ENCODE measurements at regions not wholly inside any gene's neighbourhood (a gene's known extent, or its start where the extent isn't known, plus 50 kb on each side); places are given as distances from the start of the nearest gene placed in this dataset.
"Not testable (repeated sequence)": the region's sequence is repeated elsewhere in the genome, so short reads cannot be mapped to it uniquely, and the experiment has no call there.

DNA sequence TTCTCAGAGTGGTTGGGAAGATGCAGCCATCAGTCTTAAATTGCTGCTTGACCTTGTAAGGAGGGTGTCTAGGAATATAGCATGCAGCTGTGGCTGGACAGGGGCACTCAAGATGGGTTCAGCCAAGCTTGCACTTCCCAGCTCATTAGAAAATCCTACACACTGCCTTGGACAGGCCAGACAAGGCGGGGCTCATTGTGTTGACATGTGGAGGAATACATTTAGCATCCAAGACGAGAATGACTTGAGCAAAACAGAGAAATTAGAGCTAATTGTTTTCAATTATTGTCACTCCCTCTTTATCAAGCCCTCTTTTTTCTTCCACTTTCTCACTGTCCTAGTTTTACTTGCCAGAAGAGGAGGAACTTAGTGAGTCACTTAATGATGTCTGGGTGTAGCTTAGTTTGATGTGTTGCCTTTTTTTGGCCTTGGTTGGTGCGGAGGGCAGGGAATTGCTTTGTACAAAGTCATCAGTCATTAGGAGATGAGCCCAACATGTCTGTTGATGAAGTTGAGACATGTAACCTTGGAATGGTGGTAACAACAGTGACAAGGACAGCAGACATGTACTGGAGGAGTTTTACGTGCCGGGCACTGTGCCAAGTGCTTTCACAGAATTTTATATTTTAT, 1219.3 kb upstream of the WWC1 start:
- H3K4me1 ChIP-seq (ENCODE audit: control insufficient read depth in 1 of 2, insufficient read depth in 2 of 2, low read length in 2 of 2) = no peaks in the 10 kb centered on the region
- WGBS, 2 donors = 65 to 68% methylated on average over 5 of the region's 5 CpGs
- no peak for ATAC-seq (ENCODE audit: low FRiP score)
- H3K9me3 ChIP-seq (ENCODE audit: control insufficient read depth, low read length) = no peaks in the 10 kb centered on the region
- intact Hi-C loops (cut with DNase I) = no loop called here
- no peak overlapping the region for H3K4me3 ChIP-seq (ENCODE audit: low read length in 2 of 2)
- H3K36me3 ChIP-seq (ENCODE audit: control insufficient read depth in 1 of 2, insufficient read depth in 2 of 2, low read length in 1 of 2) = no peaks in the 10 kb centered on the region
- DNase-seq = no peak
- no peak overlapping the region for H3K27ac ChIP-seq (ENCODE audit: low read depth in 1 of 2, low read length in 2 of 2)
- H3K27me3 ChIP-seq (ENCODE audit: control insufficient read depth in 1 of 2, insufficient read depth in 2 of 2, low read length in 1 of 2) = peaks cover 0 to 2% of the 10 kb centered on the region in 2 donors

DNA sequence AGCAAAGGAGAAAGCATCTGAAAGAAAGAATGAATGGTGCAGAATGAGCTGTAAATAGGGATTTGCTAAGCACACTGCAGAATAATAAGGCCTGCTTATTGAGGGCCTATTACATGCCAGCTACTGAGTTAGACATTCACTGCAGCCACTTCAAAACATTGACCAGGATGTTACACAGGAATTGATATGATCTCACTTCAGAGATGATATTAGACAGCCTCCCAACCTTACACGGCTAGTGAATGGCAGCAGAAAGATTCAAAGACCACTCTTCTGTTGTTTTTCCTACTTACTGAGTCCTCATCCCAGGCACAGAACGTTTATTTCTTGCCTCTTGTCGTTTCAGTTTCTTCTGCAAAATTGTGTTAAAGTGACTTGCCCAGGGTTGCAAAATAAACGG, 1209.9 kb upstream of the WWC1 start:
- H3K4me3 ChIP-seq (ENCODE audit: low read length in 2 of 2) = no peak overlapping the region
- DNase-seq = no peak
- H3K9me3 ChIP-seq (ENCODE audit: control insufficient read depth, low read length) = no peaks in the 10 kb centered on the region
- intact Hi-C loops (cut with DNase I) = no loop called here
- no peak for ATAC-seq (ENCODE audit: low FRiP score)
- no peaks in the 10 kb centered on the region for H3K4me1 ChIP-seq (ENCODE audit: control insufficient read depth in 1 of 2, insufficient read depth in 2 of 2, low read length in 2 of 2)
- 15% methylated on average over 4 of the region's 4 CpGs for WGBS, 2 donors
- H3K27me3 ChIP-seq (ENCODE audit: control insufficient read depth in 1 of 2, insufficient read depth in 2 of 2, low read length in 1 of 2) = no peaks in the 10 kb centered on the region
- H3K27ac ChIP-seq (ENCODE audit: low read depth in 1 of 2, low read length in 2 of 2) = no peak overlapping the region
- H3K36me3 ChIP-seq (ENCODE audit: control insufficient read depth in 1 of 2, insufficient read depth in 2 of 2, low read length in 1 of 2) = no peaks in the 10 kb centered on the region

DNA sequence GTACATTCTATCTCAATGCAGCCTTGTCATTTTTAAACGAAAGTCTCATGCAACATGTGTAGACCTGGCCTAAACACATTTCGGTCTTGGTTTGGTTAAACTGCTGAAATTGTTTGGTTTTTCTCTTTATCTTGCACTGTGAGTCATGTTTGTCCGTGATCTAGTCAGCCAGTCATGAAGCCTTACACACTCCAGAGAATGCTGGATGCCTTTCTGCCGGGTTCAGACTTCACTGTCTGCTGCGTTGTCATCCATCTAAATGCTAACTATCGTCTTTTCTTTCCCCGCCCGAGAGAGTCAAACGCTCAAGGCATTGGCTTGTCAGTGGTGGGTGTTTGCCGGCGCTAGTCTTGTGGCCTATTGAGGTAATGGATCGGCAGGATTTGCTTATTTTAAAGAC, 1194.6 kb upstream of the WWC1 start:
- 56 to 61% methylated on average over 12 of the region's 12 CpGs for WGBS, 2 donors
- ATAC-seq (ENCODE audit: low FRiP score) = no peak
- Histone ChIP-seq H3K4me3 (ENCODE audit: low read length in 2 of 2) (no peak overlapping the region), H3K36me3 (ENCODE audit: control insufficient read depth in 1 of 2, insufficient read depth in 2 of 2, low read length in 1 of 2) (no peaks in the 10 kb centered on the region), H3K9me3 (ENCODE audit: control insufficient read depth, low read length) (peaks cover 2% of the 10 kb centered on the region), H3K27ac (ENCODE audit: low read depth in 1 of 2, low read length in 2 of 2) (no peak overlapping the region), H3K4me1 (ENCODE audit: control insufficient read depth in 1 of 2, insufficient read depth in 2 of 2, low read length in 2 of 2) (no peaks in the 10 kb centered on the region), H3K27me3 (ENCODE audit: control insufficient read depth in 1 of 2, insufficient read depth in 2 of 2, low read length in 1 of 2) (no peaks in the 10 kb centered on the region)
- no peak for DNase-seq
- intact Hi-C loops (cut with DNase I) = no loop called here

DNA sequence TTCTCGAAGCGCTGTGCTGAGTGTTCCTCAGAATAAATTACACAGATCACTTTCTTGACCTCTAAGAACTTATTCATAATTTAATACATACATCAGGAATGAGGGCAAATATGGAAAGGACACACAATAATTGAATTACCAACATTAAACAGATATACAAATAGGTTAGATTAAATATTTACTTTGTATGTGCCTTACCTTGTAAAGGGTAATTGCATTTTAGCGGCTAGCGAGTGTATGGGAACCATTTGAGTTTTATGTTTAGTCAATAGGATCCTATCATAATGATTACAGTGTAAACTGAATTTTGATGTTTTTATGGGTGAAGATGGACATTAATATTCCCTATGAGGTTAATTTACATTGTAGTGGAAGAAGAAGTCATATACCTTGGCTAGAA, 1187.1 kb upstream of the WWC1 start:
- intact Hi-C loops (cut with DNase I) = no loop called here
- H3K4me1 ChIP-seq (ENCODE audit: control insufficient read depth in 1 of 2, insufficient read depth in 2 of 2, low read length in 2 of 2) = no peaks in the 10 kb centered on the region
- WGBS, 2 donors = 64 to 69% methylated on average over 4 of the region's 4 CpGs
- no peaks in the 10 kb centered on the region for H3K36me3 ChIP-seq (ENCODE audit: control insufficient read depth in 1 of 2, insufficient read depth in 2 of 2, low read length in 1 of 2)
- H3K27ac ChIP-seq (ENCODE audit: low read depth in 1 of 2, low read length in 2 of 2) = no peak overlapping the region
- no peak overlapping the region for H3K4me3 ChIP-seq (ENCODE audit: low read length in 2 of 2)
- no peak for DNase-seq
- ATAC-seq (ENCODE audit: low FRiP score) = no peak
- peaks cover 1% of the 10 kb centered on the region for H3K9me3 ChIP-seq (ENCODE audit: control insufficient read depth, low read length)
- H3K27me3 ChIP-seq (ENCODE audit: control insufficient read depth in 1 of 2, insufficient read depth in 2 of 2, low read length in 1 of 2) = no peaks in the 10 kb centered on the region

DNA sequence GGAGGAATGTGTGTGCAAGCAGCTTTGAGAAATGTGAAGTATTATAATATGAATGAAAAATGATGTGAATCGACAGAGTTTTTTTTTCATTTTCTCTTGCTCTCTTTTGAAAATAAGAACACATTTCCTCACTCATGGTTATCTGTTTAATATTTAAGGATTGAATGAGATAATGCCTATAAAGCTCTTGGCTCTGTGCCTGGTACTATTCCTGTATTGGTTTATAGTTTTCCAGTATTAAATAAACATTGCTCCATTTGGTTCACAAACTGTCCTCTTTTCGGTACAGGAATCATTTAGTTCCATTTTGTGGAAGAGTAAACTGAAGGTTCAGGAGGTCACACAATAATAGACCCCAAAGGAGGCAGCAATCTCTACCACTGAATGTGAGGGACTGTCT, 1185.5 kb upstream of the WWC1 start:
- DNase-seq (no peak), ATAC-seq (ENCODE audit: low FRiP score) (no peak)
- Histone ChIP-seq H3K36me3 (ENCODE audit: control insufficient read depth in 1 of 2, insufficient read depth in 2 of 2, low read length in 1 of 2) (no peaks in the 10 kb centered on the region), H3K4me1 (ENCODE audit: control insufficient read depth in 1 of 2, insufficient read depth in 2 of 2, low read length in 2 of 2) (no peaks in the 10 kb centered on the region), H3K9me3 (ENCODE audit: control insufficient read depth, low read length) (peaks cover 1% of the 10 kb centered on the region), H3K4me3 (ENCODE audit: low read length in 2 of 2) (no peak overlapping the region), H3K27me3 (ENCODE audit: control insufficient read depth in 1 of 2, insufficient read depth in 2 of 2, low read length in 1 of 2) (no peaks in the 10 kb centered on the region), H3K27ac (ENCODE audit: low read depth in 1 of 2, low read length in 2 of 2) (no peak overlapping the region)
- intact Hi-C loops (cut with DNase I) = no loop called here
- WGBS, 2 donors = 28 to 42% methylated on average over 2 of the region's 2 CpGs

DNA sequence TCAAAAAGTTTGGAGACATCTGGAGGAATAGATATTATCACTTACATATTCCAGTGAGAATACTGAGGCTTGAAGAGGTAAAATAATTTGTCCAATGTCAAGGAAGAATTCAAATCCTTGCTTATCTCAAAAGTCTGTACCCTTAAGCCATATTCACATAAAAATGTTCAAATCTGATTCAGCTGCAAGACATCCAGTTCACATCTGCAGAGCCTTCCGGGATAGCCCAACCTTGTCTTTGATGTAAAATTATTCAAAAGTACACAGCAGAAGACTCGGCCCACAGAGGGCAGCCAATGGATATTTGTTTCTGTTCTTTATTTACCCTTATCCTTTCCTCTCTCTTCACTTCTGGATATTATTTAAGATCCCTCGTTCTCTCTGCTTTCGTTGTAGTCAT, 1183.8 kb upstream of the WWC1 start:
- Histone ChIP-seq H3K4me3 (ENCODE audit: low read length in 2 of 2) (no peak overlapping the region), H3K9me3 (ENCODE audit: control insufficient read depth, low read length) (peaks cover 1% of the 10 kb centered on the region), H3K27ac (ENCODE audit: low read depth in 1 of 2, low read length in 2 of 2) (no peak overlapping the region), H3K36me3 (ENCODE audit: control insufficient read depth in 1 of 2, insufficient read depth in 2 of 2, low read length in 1 of 2) (no peaks in the 10 kb centered on the region), H3K27me3 (ENCODE audit: control insufficient read depth in 1 of 2, insufficient read depth in 2 of 2, low read length in 1 of 2) (no peaks in the 10 kb centered on the region), H3K4me1 (ENCODE audit: control insufficient read depth in 1 of 2, insufficient read depth in 2 of 2, low read length in 2 of 2) (no peaks in the 10 kb centered on the region)
- WGBS, 2 donors = 73 to 76% methylated on average over 4 of the region's 4 CpGs
- DNase-seq (no peak), ATAC-seq (ENCODE audit: low FRiP score) (no peak)
- intact Hi-C loops (cut with DNase I) = no loop called here

DNA sequence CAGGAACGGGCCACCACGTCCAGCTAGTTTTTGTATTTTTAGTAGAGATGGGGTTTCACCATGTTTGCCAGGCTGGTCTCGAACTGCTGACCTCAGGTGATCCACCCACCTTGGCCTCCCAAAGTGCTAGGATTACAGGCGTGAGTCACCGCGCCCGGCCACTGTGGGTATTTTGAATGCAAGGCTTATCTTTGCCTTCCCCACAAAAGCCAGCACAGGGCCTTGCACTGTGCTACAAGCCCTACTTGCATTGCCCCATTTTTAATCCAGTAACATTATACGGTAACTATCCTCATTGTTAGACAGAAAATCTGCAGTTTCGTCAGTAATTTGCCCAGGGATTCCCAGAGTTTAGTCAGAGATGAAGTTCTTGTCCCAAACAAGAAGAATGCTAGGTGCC, 1183.2 kb upstream of the WWC1 start:
- H3K9me3 ChIP-seq (ENCODE audit: control insufficient read depth, low read length); DNase-seq; intact Hi-C loops (cut with DNase I); ATAC-seq (ENCODE audit: low FRiP score); H3K27ac ChIP-seq (ENCODE audit: low read depth in 1 of 2, low read length in 2 of 2); H3K4me3 ChIP-seq (ENCODE audit: low read length in 2 of 2); H3K27me3 ChIP-seq (ENCODE audit: control insufficient read depth in 1 of 2, insufficient read depth in 2 of 2, low read length in 1 of 2); H3K4me1 ChIP-seq (ENCODE audit: control insufficient read depth in 1 of 2, insufficient read depth in 2 of 2, low read length in 2 of 2); H3K36me3 ChIP-seq (ENCODE audit: control insufficient read depth in 1 of 2, insufficient read depth in 2 of 2, low read length in 1 of 2): not testable (repeated sequence)
- 89 to 92% methylated on average over 9 of the region's 9 CpGs for WGBS, 2 donors

DNA sequence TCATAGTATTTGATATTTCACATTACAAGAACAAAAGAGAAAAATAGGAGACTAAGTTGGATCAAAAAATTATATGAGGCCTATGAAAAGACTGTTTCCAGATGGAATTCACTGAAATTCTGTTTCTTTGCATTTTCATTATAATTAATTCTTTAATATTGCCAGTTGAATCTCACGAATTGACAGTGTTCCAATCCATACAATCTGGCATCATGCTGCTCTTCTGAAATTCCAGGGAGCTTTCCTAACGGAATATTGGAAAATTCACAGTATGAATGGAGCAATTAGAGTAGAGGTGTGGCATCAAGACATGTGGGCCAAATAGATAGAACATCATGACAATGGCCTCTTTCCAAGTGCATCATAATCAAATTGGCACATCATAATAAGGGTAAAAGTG, 1178.9 kb upstream of the WWC1 start:
- Histone ChIP-seq H3K27ac (ENCODE audit: low read depth in 1 of 2, low read length in 2 of 2) (no peak overlapping the region), H3K4me1 (ENCODE audit: control insufficient read depth in 1 of 2, insufficient read depth in 2 of 2, low read length in 2 of 2) (no peaks in the 10 kb centered on the region), H3K9me3 (ENCODE audit: control insufficient read depth, low read length) (peaks cover 1% of the 10 kb centered on the region), H3K27me3 (ENCODE audit: control insufficient read depth in 1 of 2, insufficient read depth in 2 of 2, low read length in 1 of 2) (no peaks in the 10 kb centered on the region), H3K4me3 (ENCODE audit: low read length in 2 of 2) (no peak overlapping the region), H3K36me3 (ENCODE audit: control insufficient read depth in 1 of 2, insufficient read depth in 2 of 2, low read length in 1 of 2) (no peaks in the 10 kb centered on the region)
- intact Hi-C loops (cut with DNase I) = no loop called here
- ATAC-seq (ENCODE audit: low FRiP score) = no peak
- no peak for DNase-seq
- WGBS, 2 donors = 62 to 71% methylated on average over 2 of the region's 2 CpGs

DNA sequence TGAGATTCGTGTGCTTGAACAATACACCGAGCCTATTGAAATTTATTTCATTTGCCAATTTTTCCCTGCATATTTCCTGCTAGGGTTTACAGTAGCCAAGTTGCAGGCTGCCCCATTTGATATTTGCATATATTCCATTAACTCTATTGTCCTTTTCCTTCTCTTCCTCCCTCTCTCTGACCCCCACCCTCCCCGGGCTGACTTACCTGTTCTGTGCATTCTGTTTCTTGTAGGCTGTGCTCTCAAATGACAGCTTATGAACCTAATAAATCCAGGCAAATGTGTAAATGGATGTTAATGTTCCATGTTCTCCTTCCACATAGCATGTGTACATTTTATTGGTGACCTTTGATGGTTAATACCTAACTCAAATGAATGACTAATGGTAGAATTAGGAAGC, 1169.2 kb upstream of the WWC1 start:
- no peaks in the 10 kb centered on the region for H3K36me3 ChIP-seq (ENCODE audit: control insufficient read depth in 1 of 2, insufficient read depth in 2 of 2, low read length in 1 of 2)
- no peak for ATAC-seq (ENCODE audit: low FRiP score)
- H3K9me3 ChIP-seq (ENCODE audit: control insufficient read depth, low read length) = peaks cover 1% of the 10 kb centered on the region
- H3K27ac ChIP-seq (ENCODE audit: low read depth in 1 of 2, low read length in 2 of 2) = no peak overlapping the region
- no peaks in the 10 kb centered on the region for H3K27me3 ChIP-seq (ENCODE audit: control insufficient read depth in 1 of 2, insufficient read depth in 2 of 2, low read length in 1 of 2)
- WGBS, 2 donors = 85 to 87% methylated on average over 3 of the region's 3 CpGs
- no peak overlapping the region for H3K4me3 ChIP-seq (ENCODE audit: low read length in 2 of 2)
- no peaks in the 10 kb centered on the region for H3K4me1 ChIP-seq (ENCODE audit: control insufficient read depth in 1 of 2, insufficient read depth in 2 of 2, low read length in 2 of 2)
- no peak for DNase-seq
- intact Hi-C loops (cut with DNase I) = no loop called here

Measured in aorta (tissue), 5 donors.